ENCODE measurements at regions not wholly inside any gene's neighbourhood (a gene's known extent, or its start where the extent isn't known, plus 50 kb on each side); places are given as distances from the start of the nearest gene placed in this dataset.

GRCh38 chr6:74598462-74599393 lies 607.1 kb downstream of the COL12A1 start:
- Histone ChIP-seq H3K27ac (ENCODE audit: low read length) (no peak overlapping the region), H3K4me2 (ENCODE audit: insufficient read depth, low read length) (no peak overlapping the region)

GRCh38 chr6:74597840-74598239 lies 608.0 kb downstream of the COL12A1 start:
- TF ChIP-seq, protein P1, sequence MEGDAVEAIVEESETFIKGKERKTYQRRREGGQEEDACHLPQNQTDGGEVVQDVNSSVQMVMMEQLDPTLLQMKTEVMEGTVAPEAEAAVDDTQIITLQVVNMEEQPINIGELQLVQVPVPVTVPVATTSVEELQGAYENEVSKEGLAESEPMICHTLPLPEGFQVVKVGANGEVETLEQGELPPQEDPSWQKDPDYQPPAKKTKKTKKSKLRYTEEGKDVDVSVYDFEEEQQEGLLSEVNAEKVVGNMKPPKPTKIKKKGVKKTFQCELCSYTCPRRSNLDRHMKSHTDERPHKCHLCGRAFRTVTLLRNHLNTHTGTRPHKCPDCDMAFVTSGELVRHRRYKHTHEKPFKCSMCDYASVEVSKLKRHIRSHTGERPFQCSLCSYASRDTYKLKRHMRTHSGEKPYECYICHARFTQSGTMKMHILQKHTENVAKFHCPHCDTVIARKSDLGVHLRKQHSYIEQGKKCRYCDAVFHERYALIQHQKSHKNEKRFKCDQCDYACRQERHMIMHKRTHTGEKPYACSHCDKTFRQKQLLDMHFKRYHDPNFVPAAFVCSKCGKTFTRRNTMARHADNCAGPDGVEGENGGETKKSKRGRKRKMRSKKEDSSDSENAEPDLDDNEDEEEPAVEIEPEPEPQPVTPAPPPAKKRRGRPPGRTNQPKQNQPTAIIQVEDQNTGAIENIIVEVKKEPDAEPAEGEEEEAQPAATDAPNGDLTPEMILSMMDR (IDR thresholded peaks at IDR 0.05; ENCODE audit: borderline replicate concordance, extremely low read depth, low read length, poor library complexity, severe bottlenecking), result no peak
- no peak for TF ChIP-seq EZH2 (IDR thresholded peaks at IDR 0.05; ENCODE audit: borderline replicate concordance, low read depth, low read length, severe bottlenecking)
- Histone ChIP-seq H3K4me2 (ENCODE audit: insufficient read depth, low read length) (no peak overlapping the region), H3K9me3 (ENCODE audit: insufficient read depth, low read length, severe bottlenecking) (no peaks in the 10 kb centered on the region), H4K20me1 (ENCODE audit: insufficient read depth, low read length) (no peaks in the 10 kb centered on the region), H3K27ac (ENCODE audit: low read length) (no peak overlapping the region), H3K4me3 (ENCODE audit: low read depth in 1 of 2, low read length in 2 of 2) (no peak overlapping the region), H3K9ac (ENCODE audit: low read depth, low read length) (no peak overlapping the region), H3K4me1 (ENCODE audit: insufficient read depth, low read length) (no peaks in the 10 kb centered on the region), H3K79me2 (ENCODE audit: insufficient read depth, low read length) (no peaks in the 10 kb centered on the region), H3K27me3 (ENCODE audit: insufficient read depth, low read length, poor library complexity) (no peaks in the 10 kb centered on the region), H3K36me3 (ENCODE audit: insufficient read depth, low read length) (no peaks in the 10 kb centered on the region), H2AFZ (ENCODE audit: low read depth, low read length) (no peak overlapping the region)
- ATAC-seq (ENCODE audit: insufficient read depth, low read depth) (no peak), DNase-seq (no peak)

More at GRCh38 chr6:74598462-74599393, 607.1 kb downstream of the COL12A1 start:
- no peaks in the 10 kb centered on the region for H3K4me1 ChIP-seq (ENCODE audit: insufficient read depth, low read length)
- no peaks in the 10 kb centered on the region for H3K36me3 ChIP-seq (ENCODE audit: insufficient read depth, low read length)
- ATAC-seq (ENCODE audit: insufficient read depth, low read depth), result no peak
- H3K27me3 ChIP-seq (ENCODE audit: insufficient read depth, low read length, poor library complexity), result no peaks in the 10 kb centered on the region
- H3K9me3 ChIP-seq (ENCODE audit: insufficient read depth, low read length, severe bottlenecking), result no peaks in the 10 kb centered on the region
- DNase-seq, result no peak
- TF ChIP-seq, protein P1 (IDR thresholded peaks at IDR 0.05; ENCODE audit: borderline replicate concordance, extremely low read depth, low read length, poor library complexity, severe bottlenecking), result no peak
- TF ChIP-seq EZH2 (IDR thresholded peaks at IDR 0.05; ENCODE audit: borderline replicate concordance, low read depth, low read length, severe bottlenecking), result no peak
- no peak overlapping the region for H3K9ac ChIP-seq (ENCODE audit: low read depth, low read length)
- no peak overlapping the region for H3K4me3 ChIP-seq (ENCODE audit: low read depth in 1 of 2, low read length in 2 of 2)
- no peaks in the 10 kb centered on the region for H3K79me2 ChIP-seq (ENCODE audit: insufficient read depth, low read length)
- H2AFZ ChIP-seq (ENCODE audit: low read depth, low read length), result no peak overlapping the region
- H4K20me1 ChIP-seq (ENCODE audit: insufficient read depth, low read length), result no peaks in the 10 kb centered on the region

DNA sequence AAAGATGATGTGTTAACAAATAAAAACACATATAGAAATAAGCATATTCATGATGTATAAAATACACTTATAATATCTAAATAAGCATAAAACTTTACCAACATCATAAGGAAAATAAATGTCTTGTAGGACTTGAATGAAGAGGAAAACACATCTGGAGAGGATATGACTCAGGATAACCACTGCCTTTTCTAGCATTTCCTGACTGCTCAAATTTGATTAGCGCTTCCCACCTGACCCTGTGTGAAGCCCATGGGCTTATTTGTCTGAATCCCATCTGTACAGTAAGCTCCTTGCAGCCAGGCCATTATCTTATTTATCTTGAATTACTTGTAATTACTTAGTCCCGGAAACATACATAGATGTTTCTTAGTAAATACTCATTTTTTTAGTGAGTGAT lies 608.6 kb downstream of the COL12A1 start:
- no peak for ATAC-seq (ENCODE audit: insufficient read depth, low read depth)
- no peak overlapping the region for H3K4me2 ChIP-seq (ENCODE audit: insufficient read depth, low read length)
- H3K9ac ChIP-seq (ENCODE audit: low read depth, low read length), result no peak overlapping the region
- no peaks in the 10 kb centered on the region for H3K27me3 ChIP-seq (ENCODE audit: insufficient read depth, low read length, poor library complexity)
- TF ChIP-seq, protein P1 (IDR thresholded peaks at IDR 0.05; ENCODE audit: borderline replicate concordance, extremely low read depth, low read length, poor library complexity, severe bottlenecking), result no peak
- TF ChIP-seq EZH2 (IDR thresholded peaks at IDR 0.05; ENCODE audit: borderline replicate concordance, low read depth, low read length, severe bottlenecking), result no peak
- H2AFZ ChIP-seq (ENCODE audit: low read depth, low read length), result no peak overlapping the region
- no peaks in the 10 kb centered on the region for H3K36me3 ChIP-seq (ENCODE audit: insufficient read depth, low read length)
- no peak for DNase-seq
- H3K4me1 ChIP-seq (ENCODE audit: insufficient read depth, low read length), result no peaks in the 10 kb centered on the region
- H3K79me2 ChIP-seq (ENCODE audit: insufficient read depth, low read length), result no peaks in the 10 kb centered on the region
- no peaks in the 10 kb centered on the region for H4K20me1 ChIP-seq (ENCODE audit: insufficient read depth, low read length)
- no peak overlapping the region for H3K4me3 ChIP-seq (ENCODE audit: low read depth in 1 of 2, low read length in 2 of 2)
- no peak overlapping the region for H3K27ac ChIP-seq (ENCODE audit: low read length)
- H3K9me3 ChIP-seq (ENCODE audit: insufficient read depth, low read length, severe bottlenecking), result no peaks in the 10 kb centered on the region
